ENCODE measurements at regions not wholly inside any gene's neighbourhood (a gene's known extent, or its start where the extent isn't known, plus 50 kb on each side); places are given as distances from the start of the nearest gene placed in this dataset.
"Not testable (repeated sequence)": the region's sequence is repeated elsewhere in the genome, so short reads cannot be mapped to it uniquely, and the experiment has no call there.

DNA sequence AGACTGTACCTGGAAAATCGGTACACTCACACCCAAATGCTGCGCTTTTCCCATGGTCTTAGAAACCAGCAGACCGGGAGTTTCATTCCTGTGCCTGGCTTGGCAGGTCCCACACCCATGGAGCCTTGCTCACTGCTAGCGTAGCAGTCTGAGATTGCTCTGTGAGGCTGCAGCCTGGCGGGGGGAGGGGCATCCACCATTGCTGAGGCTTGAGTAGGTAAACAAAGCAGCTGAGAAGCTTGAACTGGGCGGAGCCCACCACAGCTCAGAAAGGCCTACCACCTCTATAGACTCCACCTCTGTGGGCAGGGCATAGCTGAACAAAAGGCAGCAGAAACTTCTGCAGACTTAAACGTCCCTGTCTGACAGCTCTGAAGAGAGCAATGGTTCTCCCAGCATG is 271.4 kb downstream of the SCG2 start:
- not testable (repeated sequence) for TF ChIP-seq POLR2A (IDR thresholded peaks at IDR 0.05)
- TF ChIP-seq, protein P1, sequence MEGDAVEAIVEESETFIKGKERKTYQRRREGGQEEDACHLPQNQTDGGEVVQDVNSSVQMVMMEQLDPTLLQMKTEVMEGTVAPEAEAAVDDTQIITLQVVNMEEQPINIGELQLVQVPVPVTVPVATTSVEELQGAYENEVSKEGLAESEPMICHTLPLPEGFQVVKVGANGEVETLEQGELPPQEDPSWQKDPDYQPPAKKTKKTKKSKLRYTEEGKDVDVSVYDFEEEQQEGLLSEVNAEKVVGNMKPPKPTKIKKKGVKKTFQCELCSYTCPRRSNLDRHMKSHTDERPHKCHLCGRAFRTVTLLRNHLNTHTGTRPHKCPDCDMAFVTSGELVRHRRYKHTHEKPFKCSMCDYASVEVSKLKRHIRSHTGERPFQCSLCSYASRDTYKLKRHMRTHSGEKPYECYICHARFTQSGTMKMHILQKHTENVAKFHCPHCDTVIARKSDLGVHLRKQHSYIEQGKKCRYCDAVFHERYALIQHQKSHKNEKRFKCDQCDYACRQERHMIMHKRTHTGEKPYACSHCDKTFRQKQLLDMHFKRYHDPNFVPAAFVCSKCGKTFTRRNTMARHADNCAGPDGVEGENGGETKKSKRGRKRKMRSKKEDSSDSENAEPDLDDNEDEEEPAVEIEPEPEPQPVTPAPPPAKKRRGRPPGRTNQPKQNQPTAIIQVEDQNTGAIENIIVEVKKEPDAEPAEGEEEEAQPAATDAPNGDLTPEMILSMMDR (IDR thresholded peaks at IDR 0.05) = not testable (repeated sequence)
